RPMI7951 (cell line): ENCODE measurements at regions not wholly inside any gene's neighbourhood (a gene's known extent, or its start where the extent isn't known, plus 50 kb on each side); places are given as distances from the start of the nearest gene placed in this dataset.
A peak's percentile ranks its signal among the peaks of the same experiment; 100 is the strongest.

Experiments used
- DNase-seq: peaks from one replicate; pipeline ENCODE4 v3.0.0-alpha.2; 2012; ENCODE audit warnings: low read depth

GRCh38 chr15:70443486-70444273 is 319.7 kb downstream of the UACA start:
- DNase-seq = no peak

GRCh38 chr15:70442616-70443321 is 320.6 kb downstream of the UACA start:
- DNase-seq = no peak

- no peak for DNase-seq
These were observed 321.1 kb downstream of the UACA start for GRCh38 chr15:70442211-70442610.

- no peak for DNase-seq
These were observed 322.8 kb downstream of the UACA start for GRCh38 chr15:70440416-70441138.

GRCh38 chr15:70439880-70440279 is 323.5 kb downstream of the UACA start:
- DNase-seq = no peak

- no peak for DNase-seq
These were observed 324.0 kb downstream of the UACA start for GRCh38 chr15:70439304-70439877.

GRCh38 chr15:70438776-70439175 is 324.6 kb downstream of the UACA start:
- DNase-seq = no peak

- peak; percentile 80 for DNase-seq
These were observed 325.4 kb downstream of the UACA start for GRCh38 chr15:70437882-70438451.

- no peak for DNase-seq
These were observed 326.3 kb downstream of the UACA start for GRCh38 chr15:70437089-70437488.

- DNase-seq = no peak
These were observed 326.9 kb downstream of the UACA start for GRCh38 chr15:70436428-70436827.

GRCh38 chr15:70435872-70436271 is 327.5 kb downstream of the UACA start:
- no peak for DNase-seq

- DNase-seq = no peak
These were observed 328.0 kb downstream of the UACA start for GRCh38 chr15:70435369-70435768.

- DNase-seq = no peak
These were observed 329.6 kb downstream of the UACA start for GRCh38 chr15:70433586-70434324.

- no peak for DNase-seq
These were observed 330.3 kb downstream of the UACA start for GRCh38 chr15:70432924-70433495.

- DNase-seq = no peak
These were observed 331.5 kb downstream of the UACA start for GRCh38 chr15:70431854-70432253.

- peak; percentile 8 for DNase-seq
These were observed 332.4 kb upstream of the TLE3 start for GRCh38 chr15:70430069-70430468.

GRCh38 chr15:70429056-70429722 is 331.5 kb upstream of the TLE3 start:
- no peak for DNase-seq

GRCh38 chr15:70428211-70428822 is 330.6 kb upstream of the TLE3 start:
- DNase-seq = no peak

- peak; percentile 76 for DNase-seq
These were observed 329.7 kb upstream of the TLE3 start for GRCh38 chr15:70427167-70428120.
